HG03175 (cell line): ENCODE measurements at regions not wholly inside any gene's neighbourhood (a gene's known extent, or its start where the extent isn't known, plus 50 kb on each side); places are given as distances from the start of the nearest gene placed in this dataset.

Experiments
- ATAC-seq: cut with Tn5 transposase; IDR thresholded peaks from one replicate; pipeline ENCODE4 v1.9.1; 2021; ENCODE audit warnings: mild to moderate bottlenecking, moderate library complexity; ENCODE audit not compliant: unreplicated experiment

DNA sequence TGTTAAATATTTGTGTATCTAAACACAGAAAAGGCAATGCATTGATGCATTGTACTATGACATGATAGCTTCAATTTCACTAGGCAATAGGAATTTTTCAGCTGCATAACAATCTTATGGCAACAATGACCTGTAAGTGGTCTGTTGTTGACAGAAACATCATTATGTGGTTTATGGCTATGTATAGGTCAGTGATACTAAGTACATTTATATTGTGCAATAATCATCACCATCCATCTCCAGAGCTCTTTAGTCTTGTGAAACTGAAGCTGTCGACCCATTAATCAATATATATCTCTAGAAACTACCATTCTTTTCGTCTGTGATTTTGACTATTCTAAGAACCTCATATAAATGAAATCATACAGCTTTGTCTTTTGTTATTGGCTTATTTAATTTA is 200.1 kb upstream of the ZNF717 start:
- no peak for ATAC-seq

- ATAC-seq, result no peak
Observed at GRCh38 chr3:76010252-76010651, 224.9 kb upstream of the ZNF717 start.

DNA sequence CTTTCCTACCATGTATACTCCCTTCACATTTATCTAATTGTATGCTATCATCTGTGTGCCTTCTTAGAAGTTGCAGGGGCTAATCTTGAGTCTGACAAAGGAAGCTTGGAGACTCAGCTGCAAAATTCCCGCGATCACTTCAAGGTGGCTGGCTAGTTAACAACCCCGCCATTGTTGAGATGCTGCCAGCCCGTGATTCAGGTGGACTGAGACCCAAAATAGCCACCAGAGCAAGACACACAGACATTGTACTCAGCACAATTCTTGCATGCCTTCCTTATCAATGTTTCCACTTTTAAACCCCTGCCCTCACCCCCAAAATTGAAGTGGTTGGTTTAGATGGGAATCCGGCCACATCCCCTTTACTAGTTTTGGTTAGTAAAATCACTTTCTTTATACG is 225.8 kb upstream of the ZNF717 start:
- ATAC-seq, result no peak

GRCh38 chr3:76015496-76015895 is 230.1 kb upstream of the ZNF717 start:
- no peak for ATAC-seq

GRCh38 chr3:76016111-76016510 is 230.8 kb upstream of the ZNF717 start:
- no peak for ATAC-seq

- ATAC-seq, result no peak
Observed at GRCh38 chr3:76016769-76017439, 231.6 kb upstream of the ZNF717 start.

- no peak for ATAC-seq
Observed at GRCh38 chr3:76021376-76021775, 236.0 kb upstream of the ZNF717 start.

- no peak for ATAC-seq
Observed at GRCh38 chr3:76024640-76025039, 239.3 kb upstream of the ZNF717 start.

- ATAC-seq, result no peak
Observed at GRCh38 chr3:76025561-76025960, 240.2 kb upstream of the ZNF717 start.

DNA sequence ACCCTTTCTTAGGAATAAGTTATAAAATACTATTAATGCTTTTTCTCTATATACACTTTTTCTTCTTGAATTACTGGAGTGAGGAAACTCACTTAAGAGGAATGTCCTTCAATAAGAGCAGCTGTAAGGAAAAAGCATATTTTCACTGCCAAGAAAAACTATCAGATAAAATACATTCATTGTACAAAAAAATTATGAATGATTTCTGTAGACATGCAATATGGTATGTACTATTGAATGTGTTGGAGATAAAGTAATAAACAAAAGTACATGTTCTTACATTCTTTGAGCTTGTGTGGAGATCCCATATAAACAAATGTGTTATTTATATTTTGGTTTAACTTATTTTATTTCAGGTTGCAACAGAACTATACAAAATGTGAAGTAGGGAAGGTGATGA is 241.0 kb upstream of the ZNF717 start:
- ATAC-seq, result no peak

- ATAC-seq, result no peak
Observed at GRCh38 chr3:76028774-76029173, 243.4 kb upstream of the ZNF717 start.

- ATAC-seq, result no peak
Observed at GRCh38 chr3:76034649-76035048, 249.3 kb upstream of the ZNF717 start.

- ATAC-seq, result no peak
Observed at GRCh38 chr3:76035117-76035516, 249.8 kb upstream of the ZNF717 start.

GRCh38 chr3:76038949-76039348 is 253.6 kb upstream of the ZNF717 start:
- ATAC-seq, result no peak

GRCh38 chr3:76039431-76039830 is 254.1 kb upstream of the ZNF717 start:
- ATAC-seq, result no peak

GRCh38 chr3:76040946-76041345 is 255.6 kb upstream of the ZNF717 start:
- ATAC-seq, result no peak

GRCh38 chr3:76043746-76044145 is 258.4 kb upstream of the ZNF717 start:
- no peak for ATAC-seq

- ATAC-seq, result no peak
Observed at GRCh38 chr3:76044601-76045600, 259.6 kb upstream of the ZNF717 start.

- no peak for ATAC-seq
Observed at GRCh38 chr3:76047368-76047767, 262.0 kb upstream of the ZNF717 start.

GRCh38 chr3:76049776-76050175 is 264.4 kb upstream of the ZNF717 start:
- no peak for ATAC-seq

DNA sequence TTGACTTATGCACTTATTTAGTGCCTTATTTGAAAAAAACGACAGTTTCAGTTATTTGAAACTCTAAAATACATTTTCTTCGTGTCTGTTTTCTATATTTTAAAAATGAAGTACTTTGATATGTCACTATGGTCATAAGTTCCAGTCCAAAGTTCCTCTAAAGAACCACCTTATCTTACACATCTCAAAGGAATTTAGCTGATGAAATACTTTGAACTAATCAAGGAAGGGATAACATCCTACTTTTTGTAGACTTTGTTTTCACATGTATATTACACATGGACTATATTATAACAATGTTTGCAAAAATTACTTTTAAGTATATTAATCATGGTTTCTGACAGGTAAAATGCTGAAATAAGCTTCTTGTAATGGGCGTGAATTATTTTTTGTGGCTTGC is 265.8 kb upstream of the ZNF717 start:
- no peak for ATAC-seq

- no peak for ATAC-seq
Observed at GRCh38 chr3:76054404-76054803, 269.1 kb upstream of the ZNF717 start.
